ENCODE measurements at regions not wholly inside any gene's neighbourhood (a gene's known extent, or its start where the extent isn't known, plus 50 kb on each side); places are given as distances from the start of the nearest gene placed in this dataset.

- TF ChIP-seq CTCF (IDR thresholded peaks at IDR 0.05; ENCODE audit: poor library complexity, severe bottlenecking) (no peak), EP300 (conservative IDR thresholded peaks at IDR 0.05; ENCODE audit: poor library complexity, severe bottlenecking) (no peak), POLR2AphosphoS5 (IDR thresholded peaks at IDR 0.05) (peak; percentile 31), EZH2 (IDR thresholded peaks at IDR 0.05; ENCODE audit: borderline replicate concordance, insufficient read depth, low read length, poor library complexity, severe bottlenecking) (no peak), REST (IDR thresholded peaks at IDR 0.05; ENCODE audit: borderline replicate concordance) (no peak), TAF1 (IDR thresholded peaks at IDR 0.05; ENCODE audit: low read depth) (no peak)
These were observed 523.7 kb upstream of the HTR2A start for GRCh38 chr13:47420568-47420967.

Measured in neural cell (in vitro differentiated cells).